Stimulated activated CD4-positive, alpha-beta T cell treated with anti-CD3 and anti-CD28 coated beads, Interleukin-1b, Interleukin-23, amount 100 ng/mL, for 4 hours (primary cell): ENCODE measurements at regions not wholly inside any gene's neighbourhood (a gene's known extent, or its start where the extent isn't known, plus 50 kb on each side); places are given as distances from the start of the nearest gene placed in this dataset.

Experiments used
- DNase-seq, 2 donors: peaks; one replicate each; pipeline ENCODE4 v3.0.0-alpha.2; 2020; ENCODE audit warnings: low read depth in 2 of 2

DNA sequence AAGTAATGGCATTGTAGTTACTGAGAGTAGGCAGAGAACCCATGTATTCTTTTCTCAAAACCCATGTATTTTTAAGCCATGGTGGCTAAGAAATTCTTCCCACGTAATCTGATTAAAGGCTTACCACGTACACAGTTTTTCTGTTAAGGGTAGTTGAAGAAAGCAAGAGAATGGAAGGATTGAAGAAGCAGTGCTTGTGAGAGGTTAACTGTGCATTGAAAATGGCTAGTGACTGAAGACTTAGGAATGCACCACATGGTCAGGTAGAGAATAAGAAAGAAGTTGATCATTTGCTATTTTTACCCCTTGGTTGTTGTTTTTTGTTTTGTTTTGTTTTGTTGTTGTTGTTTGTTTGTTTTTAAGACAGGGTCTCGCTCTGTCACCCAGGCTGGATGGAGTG, 178.9 kb upstream of the SNX7 start:
- no peak for DNase-seq

DNA sequence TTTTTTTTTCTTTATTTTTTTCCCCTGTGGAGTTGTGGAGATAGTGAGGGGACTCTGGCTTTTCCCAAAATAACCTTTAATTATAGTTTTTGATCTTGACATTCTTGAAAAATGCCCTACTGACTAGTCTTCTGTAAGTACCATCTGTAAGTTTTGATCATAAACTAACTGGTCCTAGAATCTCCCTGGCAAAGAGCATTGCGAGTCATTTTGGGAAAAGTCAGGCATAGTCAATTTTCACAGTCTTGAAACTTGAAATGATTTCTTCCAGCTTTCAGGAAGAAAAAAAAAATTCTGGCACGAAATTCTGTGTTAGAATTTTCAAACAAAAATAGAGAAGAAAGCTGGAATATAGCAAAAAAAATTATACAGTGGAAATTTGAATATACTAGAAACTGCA, 181.2 kb upstream of the SNX7 start:
- DNase-seq, result no peak

GRCh38 chr1:98478121-98478520, 183.4 kb upstream of the SNX7 start:
- no peak for DNase-seq

- DNase-seq, result no peak
Observed at GRCh38 chr1:98472878-98473277, 188.6 kb upstream of the SNX7 start.

DNA sequence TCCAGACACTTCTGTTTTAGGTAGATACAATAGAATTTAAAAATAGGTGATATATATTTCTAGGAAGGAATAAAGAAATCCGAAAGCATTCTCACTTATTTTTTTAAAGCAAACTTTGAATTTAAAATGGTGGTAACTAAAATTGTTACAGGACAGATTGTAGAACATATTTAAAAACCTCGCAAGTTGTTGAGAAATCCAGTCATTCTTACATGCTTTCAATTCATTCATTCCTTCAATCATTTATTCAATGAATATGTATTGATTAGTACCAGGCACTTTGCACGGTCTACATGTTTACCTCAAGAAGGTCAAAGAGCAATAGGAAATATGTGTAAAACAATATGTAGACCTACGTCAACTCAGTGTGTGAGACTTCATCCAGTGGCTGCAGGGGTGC, 189.9 kb upstream of the SNX7 start:
- no peak for DNase-seq

- DNase-seq, result no peak
Observed at GRCh38 chr1:98468111-98468717, 193.3 kb upstream of the SNX7 start.

DNA sequence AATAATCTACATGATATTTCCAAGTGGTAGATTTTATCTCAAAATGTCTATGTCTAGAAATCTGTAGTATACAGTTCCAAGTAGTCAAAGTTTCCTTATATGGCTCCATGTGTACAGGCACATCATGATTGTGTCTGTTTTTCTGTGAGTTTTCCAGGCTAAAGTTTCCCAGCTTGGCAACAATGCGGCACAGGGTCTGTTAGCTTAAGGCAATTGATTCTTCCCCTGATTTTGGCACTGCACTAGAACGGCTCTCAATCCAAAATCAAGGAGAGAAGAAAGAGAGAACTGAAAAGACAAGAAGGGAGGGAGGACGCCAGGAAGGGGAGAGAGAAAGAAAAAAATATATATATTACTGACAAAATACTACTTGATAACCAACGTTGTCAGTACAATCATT, 193.9 kb upstream of the SNX7 start:
- DNase-seq, result no peak

DNA sequence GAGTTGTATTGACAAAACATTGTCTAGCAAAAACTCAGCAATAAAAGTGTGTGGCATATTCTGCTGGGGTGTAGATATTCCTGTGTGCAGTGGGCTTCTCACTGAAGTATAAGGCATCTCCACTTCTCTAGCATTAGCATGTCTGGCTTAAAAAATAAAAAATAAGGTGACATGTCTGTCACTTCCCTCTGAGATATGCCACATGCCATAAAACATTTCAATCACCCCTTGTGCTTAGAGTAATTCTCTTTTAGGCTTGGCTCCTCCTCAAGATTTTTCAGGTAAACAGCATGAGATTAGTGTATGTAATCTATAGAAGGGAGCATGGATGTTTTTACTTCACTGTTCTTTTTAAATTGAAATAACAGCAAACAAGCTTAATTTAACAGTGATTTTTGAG, 194.4 kb upstream of the SNX7 start:
- DNase-seq, result no peak

DNA sequence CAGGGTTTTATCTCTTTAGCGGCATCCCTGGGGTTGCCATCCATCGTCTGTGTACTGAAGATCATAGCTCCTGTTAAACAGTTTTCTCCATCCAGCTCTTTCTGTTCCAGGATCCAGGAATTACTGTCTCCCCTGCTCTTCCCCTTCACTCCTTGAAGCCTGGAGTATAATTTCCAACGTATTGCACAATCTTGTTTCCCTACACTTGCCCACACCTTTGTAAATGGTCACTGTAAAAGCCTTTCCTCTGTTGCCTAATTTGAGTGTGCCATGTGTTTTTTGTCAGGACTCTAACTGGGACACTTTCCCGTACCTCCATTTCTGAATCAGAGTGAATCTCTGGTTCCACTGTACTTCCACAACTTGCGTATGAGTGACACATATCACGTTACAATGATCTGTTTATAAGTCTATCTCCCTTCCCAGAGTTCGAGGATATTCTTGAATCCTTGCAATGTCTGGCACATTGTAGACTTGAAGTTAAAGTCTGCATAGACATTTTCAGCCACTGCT, 199.6 kb upstream of the SNX7 start:
- DNase-seq, result no peak

DNA sequence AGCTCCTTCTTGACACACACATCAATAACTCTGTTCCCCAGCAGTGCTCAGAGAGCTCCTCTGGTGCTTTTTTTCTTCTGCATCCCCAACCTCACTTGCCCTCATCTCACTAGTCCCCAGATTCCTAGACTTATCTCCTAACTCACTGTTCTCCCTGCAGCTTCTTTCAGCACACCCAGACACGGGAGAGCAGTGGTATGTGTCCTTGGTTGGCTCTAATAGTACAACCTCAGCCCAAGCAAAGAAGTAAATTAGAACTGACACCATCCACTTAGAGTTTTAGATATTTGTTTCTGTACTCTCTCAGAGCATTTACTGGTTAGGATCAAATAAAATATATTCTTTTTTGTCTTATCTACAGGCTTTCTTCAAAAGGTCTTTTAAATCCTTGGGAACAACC, 201.4 kb upstream of the SNX7 start:
- DNase-seq, result no peak

DNA sequence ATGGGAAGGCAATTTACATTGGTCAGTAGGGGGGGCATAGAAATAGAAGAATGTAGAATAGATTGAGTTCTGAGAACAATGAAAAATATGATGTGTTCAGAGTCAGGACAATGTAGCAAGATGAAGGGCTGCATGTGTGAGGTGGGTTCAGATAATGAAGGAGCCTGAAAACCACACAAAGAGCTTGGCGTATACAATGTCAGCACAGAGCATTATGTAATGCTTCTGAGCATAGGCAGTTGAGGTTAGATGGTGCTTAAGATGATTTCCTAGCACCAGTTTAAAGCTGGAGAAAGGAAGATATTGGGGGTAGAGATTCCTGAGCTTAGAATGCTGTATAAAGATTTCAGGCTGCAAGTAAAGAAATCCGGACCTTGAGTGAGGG, 202.0 kb upstream of the SNX7 start:
- DNase-seq, result no peak

DNA sequence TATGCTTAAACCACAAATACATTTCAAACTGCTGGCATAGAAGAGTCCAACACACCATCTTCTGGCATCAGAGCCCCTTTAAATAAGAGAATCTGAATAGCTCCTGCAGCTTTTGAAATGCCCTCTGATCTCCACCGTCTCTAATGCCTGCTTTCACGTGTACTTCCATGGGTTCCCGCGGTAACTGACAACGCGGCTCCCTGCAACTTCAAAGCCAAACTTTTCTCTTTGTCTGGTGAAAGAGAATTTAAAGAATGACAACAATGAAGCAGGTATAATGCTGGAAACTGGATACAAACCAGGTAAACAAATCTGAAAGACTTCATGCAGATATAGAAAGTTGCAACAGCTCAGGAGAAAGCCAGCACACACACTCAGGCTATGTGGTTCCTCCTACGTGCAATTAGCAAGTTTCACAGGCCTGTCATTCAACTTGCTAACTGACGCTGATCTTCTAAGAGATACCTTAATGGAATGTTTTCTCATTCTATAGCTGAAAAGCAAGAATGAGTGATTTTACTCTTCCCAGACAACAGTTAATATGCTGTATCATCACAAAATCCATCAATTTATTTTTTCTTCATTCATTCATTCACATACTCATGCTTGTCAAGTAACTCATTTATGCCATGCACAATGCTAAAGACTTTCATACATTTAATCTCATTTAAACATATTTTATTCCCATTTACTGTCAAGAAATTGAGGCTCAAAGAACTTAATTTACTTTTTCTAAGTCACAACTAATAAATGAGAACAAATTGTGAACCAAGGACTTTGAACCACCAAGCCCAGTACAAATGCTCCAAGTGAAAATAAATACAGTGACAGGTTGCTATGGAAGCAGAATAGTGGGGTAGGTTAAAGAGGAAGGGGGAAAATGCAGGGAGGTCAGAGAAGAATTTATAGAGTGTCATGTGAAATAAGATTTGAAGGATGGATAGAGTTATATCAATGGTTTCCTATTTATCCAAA, 202.7 kb upstream of the SNX7 start:
- DNase-seq, result no peak

- DNase-seq, result no peak
Observed at GRCh38 chr1:98457248-98457647, 204.3 kb upstream of the SNX7 start.

DNA sequence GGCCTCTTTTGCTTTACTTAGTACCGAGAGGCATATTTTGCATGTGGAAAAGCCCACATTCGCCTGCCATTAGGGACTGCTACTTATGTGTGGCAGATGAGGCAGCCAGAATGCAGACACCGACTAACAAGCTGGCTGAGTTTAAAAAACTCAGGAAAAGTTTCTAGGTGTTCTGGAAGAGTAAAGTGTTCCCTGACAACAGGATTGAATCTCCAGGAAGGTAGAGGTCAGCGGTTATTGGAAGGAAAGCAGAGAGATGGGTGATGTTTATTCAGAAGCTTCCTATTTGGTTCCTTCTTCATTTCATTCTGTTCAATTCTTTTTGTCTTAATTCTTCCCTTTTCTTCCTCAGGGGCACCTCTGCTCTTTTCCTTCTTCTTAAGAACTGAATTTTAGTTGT, 206.9 kb upstream of the SNX7 start:
- no peak for DNase-seq

DNA sequence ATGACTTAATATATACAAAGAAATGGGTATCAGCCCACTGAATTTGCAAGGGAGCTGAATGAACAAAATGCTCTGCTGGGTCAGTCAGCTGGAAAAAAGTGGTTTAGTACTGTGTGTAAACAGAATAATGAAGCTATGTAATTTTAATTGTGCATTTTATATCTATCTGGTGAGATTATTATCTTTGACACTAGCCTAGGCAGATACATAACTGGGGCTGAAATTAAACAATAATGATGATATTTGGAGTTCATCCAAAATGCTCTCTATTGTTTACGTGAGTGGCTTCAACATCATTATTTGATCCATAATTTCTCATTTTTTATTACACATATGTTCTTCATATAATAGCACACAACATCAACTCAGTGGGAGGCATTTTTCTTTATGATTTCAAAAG, 208.5 kb upstream of the SNX7 start:
- no peak for DNase-seq

DNA sequence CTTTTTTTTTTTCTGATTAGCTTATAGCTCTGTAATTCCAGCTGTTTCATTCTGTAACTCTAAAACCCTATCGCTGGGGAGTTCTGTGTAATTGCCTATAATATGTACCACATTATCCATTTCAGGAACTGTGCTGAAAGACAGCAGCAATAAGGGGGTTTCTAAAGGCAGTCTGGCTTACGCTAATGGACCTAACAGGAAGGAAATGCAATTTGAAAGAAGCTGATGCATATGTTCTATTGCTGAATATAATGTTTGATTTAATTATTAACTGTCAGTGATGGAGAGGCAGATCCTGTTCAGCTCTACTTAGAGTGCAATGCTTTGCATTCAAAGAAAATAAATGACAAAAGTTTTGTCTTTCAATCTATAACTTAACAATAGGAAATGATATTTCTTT, 209.4 kb upstream of the SNX7 start:
- DNase-seq, result no peak

DNA sequence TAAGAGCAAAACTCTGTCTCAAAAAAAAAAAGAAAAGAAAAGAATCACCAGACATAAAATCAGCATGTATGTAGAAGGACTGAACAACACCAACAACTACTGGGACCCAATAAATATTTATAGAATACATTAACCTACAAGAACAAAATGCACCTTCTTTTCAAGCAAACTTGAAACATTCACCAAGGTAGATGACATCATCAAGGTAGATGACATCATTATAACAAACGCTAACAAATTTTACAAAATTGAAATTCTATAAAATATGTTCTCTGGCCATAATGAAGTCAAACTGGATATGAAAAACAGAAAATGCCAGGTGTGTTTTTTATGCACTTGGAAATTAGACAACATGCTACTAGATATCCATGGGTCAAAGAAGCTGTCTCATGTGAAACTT, 220.2 kb upstream of the SNX7 start:
- no peak for DNase-seq

DNA sequence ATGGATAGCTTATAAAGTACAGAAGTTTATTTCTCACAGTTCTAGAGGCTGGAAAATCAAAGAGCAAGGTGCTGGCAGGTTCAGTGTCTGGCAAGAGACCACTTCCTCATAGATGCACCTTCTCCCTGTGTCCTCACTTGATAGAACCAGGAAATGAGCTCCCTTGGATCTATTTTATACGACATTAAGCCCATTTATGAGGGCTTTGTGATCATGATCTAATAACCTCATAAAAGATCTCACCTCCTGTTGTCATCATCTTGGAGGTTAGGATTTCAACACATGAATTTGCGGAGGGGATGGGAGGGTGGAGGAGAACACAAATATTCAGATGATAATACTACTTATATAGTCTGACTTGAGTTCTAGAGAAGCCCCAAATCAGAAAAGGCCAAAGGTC, 222.1 kb upstream of the SNX7 start:
- no peak for DNase-seq

DNA sequence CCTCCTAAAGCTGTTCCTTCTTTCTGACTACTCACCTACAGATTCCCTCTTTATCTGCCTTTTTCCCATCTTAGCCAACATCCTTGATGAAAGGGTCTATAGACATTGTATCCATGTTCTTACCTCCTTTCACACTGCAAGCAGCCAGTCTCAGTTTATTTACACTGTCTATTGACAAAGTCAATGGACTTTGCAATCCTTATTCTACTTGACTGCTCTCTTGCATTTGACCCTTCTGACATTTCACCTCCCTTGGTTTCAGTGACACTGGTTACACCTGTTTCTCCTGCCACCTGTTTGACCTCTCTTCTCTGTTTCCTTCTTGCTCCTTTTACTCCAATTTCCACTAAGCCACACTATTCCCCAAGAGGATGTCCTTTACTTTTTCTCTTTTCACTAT, 224.0 kb upstream of the SNX7 start:
- no peak for DNase-seq

GRCh38 chr1:98437011-98437410, 224.5 kb upstream of the SNX7 start:
- no peak for DNase-seq

DNA sequence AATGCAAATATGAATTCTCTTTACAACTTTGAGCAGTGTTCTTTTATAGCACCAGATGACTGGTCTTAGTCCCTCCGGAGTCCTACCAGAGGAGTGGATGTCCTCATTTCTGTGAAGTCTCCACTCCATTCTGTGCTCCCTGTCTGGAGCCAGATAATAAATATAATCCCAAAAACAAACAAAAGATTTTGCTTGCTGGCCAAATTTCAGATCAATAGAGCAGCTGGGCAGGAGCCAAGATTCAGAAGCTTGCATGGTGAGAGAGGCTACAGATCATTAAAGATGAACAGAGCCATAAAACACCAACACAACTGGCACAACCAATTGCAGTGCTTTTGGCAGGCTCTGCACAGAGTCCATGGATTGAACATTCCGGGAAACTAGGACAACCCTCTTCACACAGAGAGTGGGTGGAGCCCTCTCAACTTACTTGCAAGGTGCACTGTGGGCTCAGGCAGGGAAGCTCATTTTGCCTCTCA, 231.5 kb upstream of the SNX7 start:
- DNase-seq, result no peak

- DNase-seq, result no peak
Observed at GRCh38 chr1:98428864-98429263, 232.7 kb upstream of the SNX7 start.

DNA sequence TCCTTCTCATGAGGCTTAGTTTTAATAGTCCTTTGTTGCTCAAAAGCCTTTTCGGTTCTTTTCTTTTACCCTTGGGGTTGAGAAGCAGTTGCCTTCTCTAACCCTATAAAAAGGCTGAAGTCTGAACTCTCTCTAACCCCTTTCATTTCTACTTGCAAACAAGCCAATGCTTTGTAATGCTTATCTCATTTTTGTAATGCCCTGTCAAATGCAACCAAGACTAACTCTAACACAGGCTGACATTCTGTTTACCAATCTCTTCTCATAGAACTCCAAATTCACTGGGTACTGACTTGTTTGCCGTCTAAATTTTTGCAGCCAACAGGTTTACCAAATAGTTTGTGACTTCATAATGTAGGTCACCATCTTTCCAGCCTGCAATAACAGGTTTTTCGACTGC, 233.9 kb upstream of the SNX7 start:
- DNase-seq, result no peak
